IMR-90 (cell line): ENCODE measurements at regions not wholly inside any gene's neighbourhood (a gene's known extent, or its start where the extent isn't known, plus 50 kb on each side); places are given as distances from the start of the nearest gene placed in this dataset.

Source experiments
- ATAC-seq: fragments of 200-7000 bp; cut with Tn5 transposase; 2 replicates; pipeline ENCODE4 v1.9.1; 2020; ENCODE audit warnings: low read depth, mild to moderate bottlenecking, moderate library complexity
- BruUV-seq: library from RNA; stranded (reverse); fragments of 400-500 nt; replicated peaks from 2 replicates; lab custom pipeline; 2021; lab: Mats Ljungman, UMichigan
- CTCF ChIA-PET: fragments of 300-600 bp; formaldehyde crosslinking; extraction: SDS; loops from one replicate; lab custom pipeline; 2021; ENCODE audit warnings: antibody characterized with exemption; lab: Yijun Ruan, JAX
- POLR2A ChIA-PET: fragments of 300-600 bp; sonication (Branson Sonifier 250); formaldehyde crosslinking; loops from one replicate; lab custom pipeline; 2022; ENCODE audit warnings: antibody characterized with exemption; ENCODE audit not compliant: unreplicated experiment; lab: Charles Lee
- DNase-seq: peaks from one replicate; pipeline ENCODE4 v3.0.0; 2013
- H2AFZ ChIP-seq: replicated peaks from 2 replicates; pipeline ENCODE3; 2013; ENCODE audit warnings: low read length, mild to moderate bottlenecking; ENCODE audit not compliant: poor library complexity
- H2AK5ac ChIP-seq: 2 replicates; pipeline ENCODE4 v1.6.1; 2013; ENCODE audit warnings: low read depth, low read length, inconsistent platforms
- H2AK9ac ChIP-seq: replicated peaks from 2 replicates; pipeline ENCODE3; 2013; ENCODE audit warnings: mild to moderate bottlenecking, low read depth, low read length, moderate library complexity; ENCODE audit not compliant: poor library complexity
- H2BK120ac ChIP-seq: 2 replicates; pipeline ENCODE4 v1.6.1; 2013; ENCODE audit warnings: low read depth, low read length, inconsistent platforms
- H2BK15ac ChIP-seq: 3 replicates; pipeline ENCODE4 v1.6.1; 2013; ENCODE audit warnings: low read depth, low read length, inconsistent platforms
- H2BK20ac ChIP-seq: 2 replicates; pipeline ENCODE4 v1.6.1; 2013; ENCODE audit warnings: low read depth, mild to moderate bottlenecking, inconsistent platforms, low read length, moderate library complexity
- H2BK5ac ChIP-seq: 2 replicates; pipeline ENCODE4 v1.6.1; 2013; ENCODE audit warnings: mild to moderate bottlenecking, low read depth, low read length, inconsistent platforms; ENCODE audit not compliant: poor library complexity, severe bottlenecking
- H3K14ac ChIP-seq: replicated peaks from 2 replicates; pipeline ENCODE4 v1.6.1; 2013; ENCODE audit warnings: low read depth, low read length, inconsistent platforms
- H3K18ac ChIP-seq: 2 replicates; pipeline ENCODE4 v1.6.1; 2013; ENCODE audit warnings: low read depth, low read length, control low read depth
- H3K23ac ChIP-seq: 2 replicates; pipeline ENCODE4 v1.6.1; 2013; ENCODE audit warnings: low read depth, low read length, inconsistent platforms
- H3K27ac ChIP-seq: 2 replicates; pipeline ENCODE4 v1.5.1; 2013; ENCODE audit warnings: mild to moderate bottlenecking, control low read depth, low read length; ENCODE audit not compliant: insufficient read depth
- H3K27me3 ChIP-seq: 2 replicates; pipeline ENCODE4 v1.6.1; 2013; ENCODE audit warnings: low read length; ENCODE audit not compliant: control insufficient read depth, insufficient read depth
- H3K36me3 ChIP-seq: 2 replicates; pipeline ENCODE4 v1.6.1; 2013; ENCODE audit warnings: low read length, mixed read lengths; ENCODE audit not compliant: control insufficient read depth, insufficient read depth
- H3K4ac ChIP-seq: 2 replicates; pipeline ENCODE4 v1.6.1; 2013; ENCODE audit warnings: low read depth, low read length, inconsistent platforms
- H3K4me1 ChIP-seq: 2 replicates; pipeline ENCODE4 v1.6.1; 2013; ENCODE audit warnings: low read length, mixed read lengths; ENCODE audit not compliant: control insufficient read depth, insufficient read depth
- H3K4me2 ChIP-seq: 2 replicates; pipeline ENCODE4 v1.6.1; 2013; ENCODE audit warnings: low read depth, mild to moderate bottlenecking, control low read depth, low read length, moderate library complexity
- H3K4me3 ChIP-seq: 2 replicates; pipeline ENCODE4 v1.5.1; 2013; ENCODE audit warnings: low read depth, mild to moderate bottlenecking, control low read depth, low read length, moderate library complexity; ENCODE audit not compliant: insufficient read depth
- H3K56ac ChIP-seq: 2 replicates; pipeline ENCODE4 v1.6.1; 2013; ENCODE audit warnings: low read length, inconsistent platforms; ENCODE audit not compliant: insufficient read depth; ENCODE audit errors: extremely low read depth
- H3K79me1 ChIP-seq, 2 experiments: 2 replicates each; pipeline ENCODE4 v1.6.1; 2013; ENCODE audit warnings: low read length in 2 of 2, inconsistent platforms in 1 of 2, low read depth in 1 of 2
- H3K9ac ChIP-seq: 2 replicates; pipeline ENCODE4 v1.6.1; 2013; ENCODE audit warnings: low read depth, low read length, control low read depth
- H3K9me1 ChIP-seq: 2 replicates; pipeline ENCODE4 v1.6.1; 2013; ENCODE audit warnings: low read length, inconsistent platforms; ENCODE audit not compliant: insufficient read depth
- H3K9me3 ChIP-seq: 2 replicates; pipeline ENCODE4 v1.6.1; 2013; ENCODE audit warnings: low read length; ENCODE audit not compliant: control insufficient read depth, insufficient read depth
- H4K20me1 ChIP-seq: 2 replicates; pipeline ENCODE4 v1.6.1; 2013; ENCODE audit warnings: low read length, inconsistent platforms; ENCODE audit not compliant: insufficient read depth
- H4K5ac ChIP-seq: 2 replicates; pipeline ENCODE4 v1.6.1; 2013; ENCODE audit warnings: mild to moderate bottlenecking, low read depth, low read length, control low read depth
- H4K8ac ChIP-seq, 2 experiments: 2 replicates each; pipeline ENCODE4 v1.6.1; 2013; ENCODE audit warnings: low read depth in 2 of 2, low read length in 2 of 2, control low read depth in 1 of 2, inconsistent platforms in 1 of 2
- H4K91ac ChIP-seq: 2 replicates; pipeline ENCODE4 v1.6.1; 2013; ENCODE audit warnings: low read depth, low read length, inconsistent platforms; ENCODE audit not compliant: insufficient read depth
- BHLHE40 ChIP-seq: fragments of 150-350 bp; IDR thresholded peaks from 2 replicates; pipeline ENCODE4 v1.6.1; 2016; ENCODE audit warnings: mild to moderate bottlenecking, low read depth, low read length
- CEBPB ChIP-seq: IDR thresholded peaks from 2 replicates; pipeline ENCODE4 v1.6.1; 2012; ENCODE audit warnings: low read depth, low read length, improper control_type of control experiment
- CHD1 ChIP-seq: IDR thresholded peaks from 2 replicates; pipeline ENCODE4 v1.6.1; 2012; ENCODE audit warnings: low read depth, low read length, improper control_type of control experiment
- FOS ChIP-seq: fragments of 150-350 bp; IDR thresholded peaks from 2 replicates; pipeline ENCODE4 v1.6.1; 2016; ENCODE audit warnings: low read depth, low read length
- MAFK ChIP-seq: IDR thresholded peaks from 2 replicates; pipeline ENCODE4 v1.6.1; 2012; ENCODE audit warnings: low read depth, low read length, improper control_type of control experiment
- MAZ ChIP-seq: IDR thresholded peaks from 2 replicates; pipeline ENCODE4 v1.6.1; 2012; ENCODE audit warnings: low read depth, mild to moderate bottlenecking, low read length, improper control_type of control experiment, moderate library complexity, borderline replicate concordance
- MXI1 ChIP-seq: IDR thresholded peaks from 2 replicates; pipeline ENCODE4 v1.6.1; 2012; ENCODE audit warnings: low read depth, mild to moderate bottlenecking, low read length, moderate library complexity, borderline replicate concordance
- NFE2L2 ChIP-seq: fragments of 150-350 bp; IDR thresholded peaks from 2 replicates; pipeline ENCODE4 v1.6.1; 2016; ENCODE audit warnings: low read depth, mild to moderate bottlenecking, low read length
- POLR2A ChIP-seq: IDR thresholded peaks from 2 replicates; pipeline ENCODE4 v1.6.1; 2012; ENCODE audit warnings: mild to moderate bottlenecking, low read depth, low read length
- RAD21 ChIP-seq: IDR thresholded peaks from 2 replicates; pipeline ENCODE4 v1.6.1; 2012; ENCODE audit warnings: low read length, improper control_type of control experiment
- RCOR1 ChIP-seq: IDR thresholded peaks from 2 replicates; pipeline ENCODE4 v1.6.1; 2012; ENCODE audit warnings: mild to moderate bottlenecking, low read length, improper control_type of control experiment; ENCODE audit not compliant: insufficient replicate concordance
- RFX5 ChIP-seq: IDR thresholded peaks from 2 replicates; pipeline ENCODE4 v1.8.0; 2012; ENCODE audit warnings: low read depth, mild to moderate bottlenecking, low read length, moderate library complexity
- WGBS, 2 experiments: methylation state at CpG; one replicate each; pipeline versions ENCODE4 v1.1.5 to v1.1.7; 2013; ENCODE audit warnings: missing lambda C conversion rate in 2 of 2; ENCODE audit not compliant: insufficient read length in 1 of 2; ENCODE audit errors: extremely low coverage in 2 of 2; 5-methylcytosine and 5-hydroxymethylcytosine counted together
- dilution Hi-C: fragments of 300-500 bp; cut with HindIII; formaldehyde crosslinking; loops from one replicate; pipeline ENCODE4 v1.14.3; 2018; ENCODE audit warnings: low sequenced_read_pairs; ENCODE audit not compliant: unreplicated experiment
- in situ Hi-C: fragments of 300-500 bp; cut with MboI; formaldehyde crosslinking; loops from 3 replicates; pipeline ENCODE4 v1.14.3; 2019; ENCODE audit warnings: low sequenced_read_pairs, inconsistent platforms, mixed read lengths
- intact Hi-C: fragments of 100-400 bp; cut with micrococcal nuclease; formaldehyde crosslinking; loops from 2 replicates; pipeline ENCODE4 v1.10.0; 2022
- TF ChIP-seq, protein P1 (sequence below): fragments of 150-350 bp; IDR thresholded peaks from 2 replicates; pipeline ENCODE4 v1.6.1; 2017; ENCODE audit warnings: mild to moderate bottlenecking, antibody characterized with exemption, low read length, low read depth
- TF ChIP-seq, protein P2 (sequence below): conservative IDR thresholded peaks from 2 replicates; pipeline ENCODE4 v1.5.1; 2012; ENCODE audit warnings: mild to moderate bottlenecking, low read depth, low read length, improper control_type of control experiment
- TF ChIP-seq, protein P3 (sequence below): fragments of 150-350 bp; IDR thresholded peaks from 2 replicates; pipeline ENCODE4 v1.6.1; 2016; ENCODE audit warnings: low read depth, mild to moderate bottlenecking, low read length, moderate library complexity, borderline replicate concordance

DNA sequence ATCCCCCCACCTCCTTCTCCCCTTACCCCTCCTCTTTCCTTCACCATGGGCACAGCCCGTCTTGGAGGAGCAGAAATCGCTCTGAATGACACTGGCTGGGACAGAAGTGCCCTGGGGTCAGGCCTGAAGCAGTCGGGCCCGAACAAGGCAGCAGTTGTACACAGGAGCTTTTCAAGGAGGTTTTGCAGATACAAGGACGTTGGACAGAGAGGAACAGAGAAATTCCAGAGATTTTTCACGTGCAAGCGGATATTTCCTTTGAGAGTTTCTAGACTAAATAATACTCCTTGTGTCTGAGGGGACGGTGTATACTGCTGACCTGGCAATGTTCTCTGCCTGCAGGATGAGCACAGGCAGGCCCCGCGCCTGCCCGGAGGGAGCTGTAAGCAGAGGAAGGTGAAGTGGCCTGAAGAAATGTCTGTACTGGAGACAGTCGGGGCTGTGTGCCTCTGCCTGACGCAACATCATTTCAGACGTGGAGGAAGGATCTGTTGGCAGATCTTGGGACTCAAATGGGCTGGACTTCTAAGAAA is 95.3 kb upstream of the SLC25A33 start:
- Histone ChIP-seq H3K4me3 (no peak overlapping the region), H4K20me1 (no peaks in the 10 kb centered on the region), H2BK120ac (peak overlapping the region; percentile 98), H3K18ac (peak overlapping the region; percentile 69), H2BK15ac (peak overlapping the region; percentile 66; the same call in 2 of the 3 replicates), H2AK9ac (peak overlapping the region; percentile 43), H2BK20ac (peak overlapping the region; percentile 93), H3K14ac (peak overlapping the region; percentile 86), H3K79me1 (no peaks in the 10 kb centered on the region), H2AFZ (peak overlapping the region; percentile 82), H3K4me1 (peaks cover 17% of the 10 kb centered on the region), H2BK5ac (peak overlapping the region; percentile 86), H3K27me3 (no peaks in the 10 kb centered on the region), H3K23ac (peak overlapping the region; percentile 82; the same call in 1 of the 2 replicates), H3K36me3 (no peaks in the 10 kb centered on the region), H4K5ac (peak overlapping the region; percentile 84), H4K91ac (peak overlapping the region; percentile 93), H3K9me3 (no peaks in the 10 kb centered on the region), H3K4me2 (peak overlapping the region; percentile 6; the same call in 1 of the 2 replicates), H3K9me1 (peaks cover 27% of the 10 kb centered on the region), H4K8ac (peak overlapping the region; percentile 53 to 89; a peak in 3 of 4 replicates), H3K56ac (peak overlapping the region; percentile 36; the same call in 1 of the 2 replicates), H3K9ac (peak overlapping the region; percentile 56; the same call in 1 of the 2 replicates), H3K4ac (peak overlapping the region; percentile 99), H2AK5ac (peak overlapping the region; percentile 92), H3K27ac (peak overlapping the region; percentile 87)
- dilution Hi-C loops (no loop called here), intact Hi-C loops (no loop called here), in situ Hi-C loops (no loop called here)
- POLR2A ChIA-PET: interaction anchor here (0.7 kb wide), 1 partner anchor 123 kb away, joined by 4 read pairs; no protein-coding TSS in a partner anchor
- BruUV-seq: no TSS peak
- WGBS, 2 experiments: 20% methylated on average over 2 of the region's 14 CpGs; no CpG with 5 or more reads in 1 of the 2 experiments
- ATAC-seq (peak; percentile 83), DNase-seq (peak; percentile 76)
- CTCF ChIA-PET: interaction anchor here (0.7 kb wide), 1 partner anchor 177 kb away, joined by 3 read pairs; no protein-coding TSS in a partner anchor
- TF ChIP-seq, protein P1, sequence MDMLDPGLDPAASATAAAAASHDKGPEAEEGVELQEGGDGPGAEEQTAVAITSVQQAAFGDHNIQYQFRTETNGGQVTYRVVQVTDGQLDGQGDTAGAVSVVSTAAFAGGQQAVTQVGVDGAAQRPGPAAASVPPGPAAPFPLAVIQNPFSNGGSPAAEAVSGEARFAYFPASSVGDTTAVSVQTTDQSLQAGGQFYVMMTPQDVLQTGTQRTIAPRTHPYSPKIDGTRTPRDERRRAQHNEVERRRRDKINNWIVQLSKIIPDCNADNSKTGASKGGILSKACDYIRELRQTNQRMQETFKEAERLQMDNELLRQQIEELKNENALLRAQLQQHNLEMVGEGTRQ: no peak
- TF ChIP-seq NFE2L2 (no peak), RAD21 (no peak), MAZ (no peak), RCOR1 (no peak), MAFK (peak; percentile 95), CEBPB (peak; percentile 90), FOS (0 out of 2 replicates have a peak, but pooled peaks have one; percentile 12), MXI1 (no peak), RFX5 (no peak), BHLHE40 (peak; percentile 63), POLR2A (no peak), CHD1 (no peak)
- TF ChIP-seq, protein P2, sequence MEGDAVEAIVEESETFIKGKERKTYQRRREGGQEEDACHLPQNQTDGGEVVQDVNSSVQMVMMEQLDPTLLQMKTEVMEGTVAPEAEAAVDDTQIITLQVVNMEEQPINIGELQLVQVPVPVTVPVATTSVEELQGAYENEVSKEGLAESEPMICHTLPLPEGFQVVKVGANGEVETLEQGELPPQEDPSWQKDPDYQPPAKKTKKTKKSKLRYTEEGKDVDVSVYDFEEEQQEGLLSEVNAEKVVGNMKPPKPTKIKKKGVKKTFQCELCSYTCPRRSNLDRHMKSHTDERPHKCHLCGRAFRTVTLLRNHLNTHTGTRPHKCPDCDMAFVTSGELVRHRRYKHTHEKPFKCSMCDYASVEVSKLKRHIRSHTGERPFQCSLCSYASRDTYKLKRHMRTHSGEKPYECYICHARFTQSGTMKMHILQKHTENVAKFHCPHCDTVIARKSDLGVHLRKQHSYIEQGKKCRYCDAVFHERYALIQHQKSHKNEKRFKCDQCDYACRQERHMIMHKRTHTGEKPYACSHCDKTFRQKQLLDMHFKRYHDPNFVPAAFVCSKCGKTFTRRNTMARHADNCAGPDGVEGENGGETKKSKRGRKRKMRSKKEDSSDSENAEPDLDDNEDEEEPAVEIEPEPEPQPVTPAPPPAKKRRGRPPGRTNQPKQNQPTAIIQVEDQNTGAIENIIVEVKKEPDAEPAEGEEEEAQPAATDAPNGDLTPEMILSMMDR: no peak
- TF ChIP-seq, protein P3, sequence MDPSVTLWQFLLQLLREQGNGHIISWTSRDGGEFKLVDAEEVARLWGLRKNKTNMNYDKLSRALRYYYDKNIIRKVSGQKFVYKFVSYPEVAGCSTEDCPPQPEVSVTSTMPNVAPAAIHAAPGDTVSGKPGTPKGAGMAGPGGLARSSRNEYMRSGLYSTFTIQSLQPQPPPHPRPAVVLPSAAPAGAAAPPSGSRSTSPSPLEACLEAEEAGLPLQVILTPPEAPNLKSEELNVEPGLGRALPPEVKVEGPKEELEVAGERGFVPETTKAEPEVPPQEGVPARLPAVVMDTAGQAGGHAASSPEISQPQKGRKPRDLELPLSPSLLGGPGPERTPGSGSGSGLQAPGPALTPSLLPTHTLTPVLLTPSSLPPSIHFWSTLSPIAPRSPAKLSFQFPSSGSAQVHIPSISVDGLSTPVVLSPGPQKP: no peak
